SW480 (cell line): ENCODE measurements at regions not wholly inside any gene's neighbourhood (a gene's known extent, or its start where the extent isn't known, plus 50 kb on each side); places are given as distances from the start of the nearest gene placed in this dataset.

Source experiments
- DNase-seq: peaks from one replicate; pipeline ENCODE4 v3.0.0-alpha.2; 2016; ENCODE audit warnings: low spot score

DNA sequence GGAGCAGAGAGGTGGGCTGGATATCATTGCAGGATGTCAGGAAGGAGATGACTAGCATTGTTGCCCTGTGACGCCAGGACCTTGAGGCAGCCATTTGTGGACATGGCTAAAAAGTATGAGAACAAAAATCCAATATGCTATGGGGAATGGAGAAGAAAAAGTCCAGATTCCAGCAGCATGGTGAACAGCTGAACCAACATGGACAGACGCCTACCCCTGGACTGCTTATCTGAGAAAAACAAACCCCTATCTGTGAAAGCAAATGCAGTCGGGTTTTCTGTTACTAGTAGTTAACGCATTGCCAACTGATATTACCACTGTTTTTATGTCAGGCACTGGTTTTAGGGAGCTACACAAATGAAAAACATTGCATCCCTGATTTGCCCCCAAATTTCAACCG lies 251.2 kb upstream of the RORA start:
- DNase-seq: no peak

DNA sequence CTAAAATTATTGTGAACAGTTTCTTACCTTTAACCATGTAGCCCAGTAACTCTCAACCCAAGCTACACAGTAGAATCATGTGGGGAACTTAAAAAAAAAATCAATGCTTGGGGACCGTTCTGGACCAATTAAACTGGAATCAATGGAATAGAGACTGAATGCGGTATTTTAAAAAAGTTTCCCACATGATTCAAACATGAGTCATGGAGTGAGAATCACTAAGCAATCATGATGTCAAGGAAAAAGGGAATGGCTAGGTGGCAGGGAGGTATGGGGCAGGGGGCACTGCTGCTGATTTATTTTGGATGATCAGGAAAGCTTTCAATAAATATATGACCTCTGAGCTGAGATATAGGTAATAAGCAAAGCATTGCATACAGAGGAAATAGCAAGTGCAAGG lies 250.5 kb upstream of the RORA start:
- DNase-seq: no peak

DNA sequence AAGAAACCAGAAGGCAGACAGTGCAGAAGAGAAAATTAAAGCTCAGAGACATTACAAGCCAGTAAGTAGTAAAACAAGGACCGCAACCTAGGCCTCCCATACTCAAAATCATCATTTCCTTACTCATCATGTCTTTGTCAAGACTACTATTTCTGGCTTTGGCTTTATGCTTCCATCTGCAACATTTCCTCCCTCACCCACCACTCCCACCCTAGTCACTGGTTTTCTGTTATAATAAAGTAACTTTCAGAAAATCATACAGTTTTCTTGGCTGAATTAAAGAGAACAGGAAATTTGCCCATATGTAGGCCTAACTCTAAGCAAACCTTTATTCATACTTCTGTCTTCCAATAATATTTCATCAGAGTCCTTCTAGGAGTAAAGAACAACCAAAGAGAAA lies 247.6 kb upstream of the RORA start:
- no peak for DNase-seq

DNA sequence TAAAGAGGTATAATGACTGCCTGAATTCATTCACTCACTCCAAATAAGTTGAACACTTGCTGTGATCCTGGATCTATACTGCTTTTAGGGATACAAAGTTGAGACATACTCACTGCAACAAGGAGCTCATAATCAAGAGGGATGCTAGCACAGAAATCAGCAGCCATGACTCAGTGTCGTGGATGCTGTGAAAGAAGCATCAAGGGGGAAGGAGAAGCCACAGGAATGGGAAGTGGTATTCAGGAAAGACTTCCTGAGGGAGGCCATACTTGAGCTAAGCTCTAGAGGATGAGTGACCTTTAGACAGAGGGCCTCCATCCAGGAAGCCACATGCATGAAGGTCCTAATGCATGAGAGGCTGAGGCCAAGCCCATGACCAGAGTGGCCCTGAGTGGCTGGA lies 245.7 kb upstream of the RORA start:
- no peak for DNase-seq

DNA sequence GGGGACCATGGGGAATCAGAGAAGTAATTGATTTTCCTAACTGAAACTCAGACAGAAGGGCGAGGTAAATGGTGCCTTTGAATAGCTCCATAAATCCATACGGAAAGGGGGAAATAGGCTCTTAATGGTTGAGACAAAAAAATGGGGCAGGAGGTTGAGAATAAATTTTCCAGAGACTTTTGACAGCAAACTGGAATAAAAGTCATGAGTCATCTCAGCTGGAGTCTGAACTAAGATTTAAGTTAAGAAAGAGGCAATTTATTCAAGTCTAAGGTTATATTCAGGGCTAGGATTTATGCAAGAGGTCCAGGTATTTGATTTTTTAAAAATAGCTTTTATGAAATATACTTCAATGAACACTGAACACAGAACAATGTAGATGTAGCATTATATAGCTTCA lies 238.7 kb upstream of the RORA start:
- no peak for DNase-seq

DNA sequence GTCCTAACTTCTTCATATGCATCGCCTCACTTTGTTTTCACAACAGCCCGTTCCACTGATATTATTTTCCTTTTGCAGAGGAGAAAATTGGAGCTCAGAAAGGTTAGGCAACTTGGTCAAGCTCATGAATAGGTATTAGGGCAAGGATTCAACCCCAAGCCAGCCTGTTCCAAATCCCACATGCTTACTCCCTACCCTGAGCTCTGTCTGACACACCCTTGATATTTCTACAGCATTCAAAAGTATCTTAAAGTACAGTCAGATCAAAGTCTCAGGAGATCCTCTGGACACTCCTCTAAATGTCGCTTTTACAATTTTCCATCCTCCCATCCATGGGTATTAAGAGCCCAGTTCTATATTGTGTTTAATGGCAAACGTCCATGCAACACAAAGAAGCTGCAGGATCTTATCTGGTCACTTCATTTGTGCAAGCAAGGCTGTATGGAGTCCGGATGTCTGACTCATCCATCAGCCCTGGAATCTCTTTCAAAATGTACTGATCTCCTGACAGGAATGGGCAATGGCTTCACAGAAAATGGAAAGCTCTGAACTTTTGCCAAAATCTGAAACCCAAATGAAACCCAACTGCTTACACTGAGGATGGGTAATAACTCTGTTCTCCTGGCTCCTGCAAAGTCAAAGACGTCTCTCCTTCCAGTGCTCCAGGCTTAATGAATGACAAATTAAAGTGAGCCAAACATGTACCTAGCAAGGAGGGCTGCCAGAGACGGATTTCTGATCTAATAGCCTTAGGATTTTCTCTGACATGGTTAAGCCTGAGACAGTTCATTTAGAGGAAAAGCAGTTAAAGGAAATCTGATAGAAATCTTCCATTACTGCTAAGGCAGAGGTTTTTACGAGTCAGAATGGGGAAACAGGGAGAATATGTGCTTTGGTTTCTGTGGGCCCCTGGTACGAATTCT lies 230.9 kb upstream of the RORA start:
- DNase-seq: peak; percentile 14

DNA sequence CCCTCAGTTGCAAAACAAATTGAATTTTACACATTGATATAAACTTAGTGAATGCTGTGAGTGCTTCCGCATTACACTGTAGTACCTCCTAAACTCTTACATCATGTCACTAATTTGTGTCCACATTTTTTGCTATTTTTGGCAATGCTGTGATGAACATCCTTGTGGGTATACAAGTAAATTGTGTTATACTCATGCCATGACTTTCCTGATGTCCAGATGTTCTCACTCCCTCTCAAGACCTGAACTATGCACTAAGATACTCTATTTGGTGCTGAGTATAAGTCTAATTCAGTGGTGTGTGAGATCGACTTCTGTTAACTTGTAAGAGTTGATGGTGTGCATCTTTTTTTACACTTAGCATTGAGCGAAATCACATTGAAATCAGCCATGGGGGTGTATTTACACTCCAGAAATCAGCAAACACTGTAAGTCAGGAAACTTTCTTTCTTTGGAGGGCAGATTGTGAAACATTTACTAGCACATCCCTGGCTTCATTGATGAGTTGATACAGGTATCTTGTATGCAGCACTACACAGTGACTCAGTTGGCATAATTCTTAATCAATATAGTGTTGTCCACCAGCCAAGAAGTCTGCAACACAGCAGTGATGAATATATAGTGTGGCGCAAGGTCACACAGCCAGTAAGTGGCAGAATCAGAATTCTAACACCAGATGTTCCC lies 228.1 kb upstream of the RORA start:
- DNase-seq: no peak

DNA sequence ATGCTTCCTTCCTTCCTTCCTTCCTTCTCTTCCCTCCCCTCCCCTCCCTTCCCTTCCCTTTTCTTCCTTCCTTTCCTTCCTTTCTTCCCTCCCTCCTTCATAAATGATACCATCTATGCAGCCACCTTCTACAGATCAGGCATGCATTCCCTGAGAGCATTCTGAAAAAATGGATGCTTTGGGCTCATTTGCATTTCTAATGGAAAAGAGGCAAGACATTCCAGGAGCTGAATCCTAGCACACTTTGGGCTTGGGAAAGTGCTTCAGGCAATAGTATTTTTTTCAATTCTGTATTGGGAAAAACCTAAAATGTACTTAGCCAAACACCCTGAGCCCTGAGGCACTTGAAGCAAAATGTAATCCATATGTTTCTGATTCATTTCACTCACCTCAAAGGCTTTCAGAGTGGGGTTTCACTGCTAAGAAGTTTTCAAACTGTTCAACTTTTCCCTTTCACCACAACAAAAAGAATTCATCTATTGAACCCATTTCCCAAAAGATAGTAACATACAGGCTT lies 220.1 kb upstream of the RORA start:
- no peak for DNase-seq

DNA sequence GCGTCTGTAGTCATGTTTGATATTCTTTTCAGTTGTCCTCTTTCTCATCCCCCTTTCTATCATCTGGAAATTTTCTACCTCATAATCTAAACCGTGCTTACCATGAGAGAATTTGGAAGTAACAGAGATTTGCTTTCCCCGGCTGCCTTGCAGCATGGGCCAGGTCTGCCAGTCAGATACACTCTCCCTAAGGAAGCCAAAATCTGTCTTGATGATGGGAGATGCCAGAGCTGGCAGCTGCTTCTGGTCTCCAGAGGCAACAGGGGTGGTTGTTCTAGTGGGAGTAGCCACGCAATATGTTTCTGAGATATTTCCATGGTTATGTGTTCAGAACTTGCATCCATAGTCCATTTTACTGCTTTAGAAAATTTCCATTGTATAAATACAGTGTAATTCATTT lies 218.9 kb upstream of the RORA start:
- no peak for DNase-seq

DNA sequence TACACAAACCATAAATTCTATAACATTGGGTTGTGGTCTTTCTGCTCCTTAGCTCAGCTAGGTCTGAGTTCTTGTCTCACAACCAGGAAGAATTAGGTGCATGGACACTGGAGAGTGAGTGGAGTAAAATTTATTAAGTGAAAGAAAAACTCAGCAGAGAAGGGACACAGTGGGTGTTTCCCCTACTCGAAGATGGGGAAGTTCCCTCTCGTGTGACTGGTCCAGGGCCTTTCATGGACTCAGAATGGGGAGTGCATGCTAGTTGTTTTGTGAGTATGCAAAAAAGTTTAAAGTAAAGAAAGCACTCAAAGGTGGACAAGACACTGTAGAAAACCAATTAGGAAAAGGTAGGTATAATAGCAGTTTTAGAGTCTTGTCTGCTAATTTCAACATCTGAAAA lies 215.5 kb upstream of the RORA start:
- DNase-seq: no peak

DNA sequence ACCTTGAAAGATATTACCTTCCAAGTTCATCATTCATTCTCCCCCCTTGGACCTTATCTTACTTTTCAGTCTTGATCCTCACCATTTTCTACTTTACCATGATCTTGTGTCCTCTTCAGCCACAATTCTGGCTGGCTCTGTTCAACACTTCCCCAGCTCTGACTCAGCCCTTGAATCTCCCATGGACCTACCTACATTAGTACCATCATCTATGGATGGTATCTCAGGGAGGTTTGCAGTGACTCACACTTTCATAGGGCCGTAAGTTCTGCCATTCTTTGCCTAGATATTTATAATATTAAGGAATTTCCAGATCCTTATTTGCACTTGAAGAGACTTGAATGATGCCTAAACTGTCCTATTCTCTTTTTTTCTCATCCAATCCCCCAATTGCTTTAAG lies 213.7 kb upstream of the RORA start:
- no peak for DNase-seq

DNA sequence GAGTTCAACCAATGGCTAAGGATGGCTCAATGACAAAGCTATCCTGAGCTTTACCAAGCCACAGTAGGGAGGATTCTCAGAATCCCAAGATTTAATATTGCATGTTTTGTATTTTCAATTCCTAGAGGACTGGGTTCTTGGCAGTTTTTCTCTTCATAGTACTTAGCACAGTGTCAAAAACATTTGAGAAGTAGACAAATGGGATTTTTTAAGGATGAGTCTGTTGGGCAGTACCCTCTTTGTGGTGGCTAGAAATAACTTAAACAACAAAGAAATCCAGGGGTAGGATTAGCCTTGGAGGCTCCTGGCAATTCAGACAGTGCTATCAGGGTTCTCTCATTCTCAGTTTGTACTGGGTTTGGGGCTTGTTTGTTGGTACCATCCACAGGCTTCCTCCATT lies 212.8 kb upstream of the RORA start:
- no peak for DNase-seq

DNA sequence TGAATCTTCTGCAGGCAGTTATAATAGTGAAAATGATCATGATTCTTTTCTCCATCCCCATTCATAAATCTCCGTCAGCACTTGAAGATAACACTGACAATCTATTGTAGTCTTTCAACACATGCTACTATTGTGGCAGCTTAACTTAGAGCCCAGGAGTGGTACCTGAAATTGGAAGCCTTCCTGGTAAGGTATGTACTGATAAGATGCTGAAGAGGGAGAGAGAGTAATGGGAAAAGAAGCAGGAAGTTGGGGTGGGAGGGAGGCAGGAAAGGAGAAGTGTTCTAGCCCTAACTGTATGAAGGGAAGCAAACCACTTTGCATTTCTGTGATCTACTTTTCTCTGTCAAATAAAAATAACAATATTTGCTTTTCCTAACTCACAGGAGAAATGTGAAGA lies 197.4 kb upstream of the RORA start:
- DNase-seq: no peak

DNA sequence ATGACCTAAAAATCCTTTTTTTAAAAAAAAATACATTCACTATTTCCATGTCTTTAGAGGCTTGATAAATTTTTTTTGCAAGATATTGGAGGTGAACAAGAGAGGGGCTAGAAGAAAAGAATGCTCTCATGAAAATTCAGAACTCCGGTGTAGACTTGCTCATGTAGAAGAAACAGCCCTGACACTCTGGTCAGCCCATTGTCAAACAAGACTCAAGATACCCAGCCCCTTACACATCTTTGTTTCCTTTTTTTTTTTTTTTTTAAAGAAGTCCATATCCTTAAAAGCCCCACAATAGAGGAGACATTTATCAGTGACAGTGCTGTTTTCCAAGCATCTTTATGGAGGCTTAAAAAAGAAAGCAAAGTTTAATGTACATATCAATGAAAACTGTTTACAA lies 196.8 kb upstream of the RORA start:
- no peak for DNase-seq

DNA sequence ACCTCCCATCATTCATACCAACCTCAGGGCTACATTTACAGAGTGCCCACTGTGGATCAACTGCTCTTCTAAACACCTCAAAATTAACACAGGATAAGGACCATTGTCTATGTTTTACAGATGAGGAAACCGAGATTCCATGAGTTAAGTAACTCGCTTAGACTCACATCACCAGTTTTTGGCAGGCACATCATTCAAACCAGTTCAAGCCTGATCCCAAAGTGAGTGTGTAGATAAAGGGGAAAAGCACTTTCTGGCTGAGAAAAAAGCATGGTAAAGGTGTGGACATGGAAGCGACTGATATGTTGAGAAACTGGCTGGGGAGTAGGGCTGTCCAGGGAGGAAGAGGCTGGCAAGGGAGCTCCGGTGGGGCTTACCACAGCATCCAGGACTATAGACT lies 193.7 kb upstream of the RORA start:
- no peak for DNase-seq

DNA sequence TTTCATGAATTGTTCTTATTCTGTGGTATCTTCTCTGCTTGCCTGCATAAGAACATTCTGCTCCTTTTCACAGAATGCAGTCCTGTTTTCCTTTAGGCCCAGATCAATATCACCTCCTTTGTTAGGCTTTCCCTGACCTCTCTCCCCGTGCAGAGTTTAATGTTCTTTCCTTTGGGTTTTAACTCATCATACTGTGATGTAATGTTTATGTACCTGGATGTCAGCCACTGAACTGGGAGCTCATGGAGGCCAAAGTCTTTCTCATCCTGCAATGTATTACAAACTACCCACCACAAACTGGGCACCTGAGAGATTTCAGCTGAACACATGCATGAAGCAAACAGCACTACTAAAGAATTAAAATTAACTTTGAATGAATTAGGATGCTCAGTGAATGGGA lies 192.8 kb upstream of the RORA start:
- no peak for DNase-seq

DNA sequence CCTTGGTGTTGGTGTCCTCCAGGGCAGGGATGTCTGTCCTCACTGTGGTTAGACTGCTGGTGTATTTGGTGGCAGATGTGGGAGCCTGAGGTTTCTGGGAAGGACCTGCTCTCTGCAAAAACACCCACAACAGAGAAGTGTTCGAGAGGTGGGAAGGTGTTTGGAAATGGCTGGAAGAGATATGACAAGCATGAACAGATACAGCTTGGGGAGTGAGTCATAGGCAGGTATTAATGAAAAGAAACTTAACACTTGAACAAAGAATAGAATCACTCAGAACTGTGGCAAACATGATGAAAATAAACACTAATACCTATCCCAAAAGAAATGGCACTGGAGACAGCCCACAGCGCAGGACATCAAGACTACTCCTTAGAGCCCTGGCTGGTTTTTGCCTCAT lies 192.4 kb upstream of the RORA start:
- no peak for DNase-seq

DNA sequence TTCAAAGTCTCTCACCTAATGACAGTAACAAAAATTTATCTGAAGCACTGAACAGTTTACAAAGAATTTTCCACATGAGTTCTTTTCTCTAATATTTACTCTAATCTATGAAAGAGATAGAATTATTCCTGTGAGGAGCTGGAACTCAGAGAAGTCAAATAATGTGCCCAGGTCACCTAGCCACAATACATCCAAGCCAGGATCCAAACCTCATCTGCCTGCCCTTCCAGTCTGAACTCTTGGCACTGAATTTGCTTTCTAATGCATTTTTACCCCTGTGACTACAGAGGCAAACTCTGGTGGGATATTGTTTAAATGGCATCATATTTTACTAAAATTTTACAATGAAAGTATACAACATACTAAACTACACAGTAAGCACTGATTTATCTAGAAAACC lies 191.4 kb upstream of the RORA start:
- no peak for DNase-seq

DNA sequence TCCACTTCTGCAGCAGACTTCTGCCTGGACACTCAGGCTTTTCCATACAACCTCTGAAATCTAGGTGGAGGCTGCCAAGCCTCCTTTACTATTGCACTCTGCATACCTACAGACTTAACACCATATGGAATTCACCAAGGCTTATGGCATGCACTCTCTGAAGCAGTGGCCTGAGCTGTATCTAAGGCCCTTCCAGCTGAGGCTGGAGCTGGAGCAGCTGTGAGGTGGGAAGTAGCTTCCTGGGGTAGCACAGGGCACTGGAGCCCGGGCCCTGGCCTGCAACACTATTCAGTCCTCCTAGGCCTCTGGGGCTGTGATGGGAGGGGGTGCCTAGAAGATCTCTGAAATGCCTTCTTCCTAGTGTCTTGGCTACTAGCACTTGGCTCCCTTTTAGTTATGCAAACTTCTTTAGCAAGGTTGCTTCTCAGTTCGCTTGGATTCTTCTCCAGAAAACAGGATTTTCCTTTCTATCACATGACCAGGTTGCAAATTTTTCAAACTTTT lies 186.6 kb upstream of the RORA start:
- DNase-seq: no peak

DNA sequence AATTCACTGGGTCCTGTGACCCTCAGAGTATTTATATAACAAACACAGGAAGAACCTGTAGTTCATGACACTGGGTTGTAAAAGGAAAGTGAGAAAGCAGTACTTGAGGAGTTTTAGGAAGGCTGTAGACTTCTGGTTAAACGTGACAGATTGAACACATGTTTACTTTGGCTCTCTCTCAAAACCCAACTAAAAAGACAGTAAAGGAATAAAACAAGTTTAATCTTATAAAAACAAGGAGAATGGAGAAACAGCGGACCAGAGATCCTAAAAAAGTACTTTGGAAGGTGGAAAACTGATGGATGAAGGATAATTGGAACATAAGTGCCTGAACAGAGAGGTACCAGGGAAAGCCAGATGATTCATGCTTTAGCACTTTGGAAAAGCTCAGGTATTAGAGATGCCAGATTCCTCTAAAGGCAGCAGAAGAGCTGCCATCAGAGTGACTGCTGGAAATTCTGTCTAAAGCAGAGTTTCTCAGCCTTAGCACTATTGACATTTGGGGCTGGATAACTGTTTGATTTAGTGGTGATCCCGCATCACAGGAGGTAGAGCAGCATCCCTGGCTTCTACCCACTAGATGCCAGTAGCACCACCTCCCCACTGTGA lies 182.9 kb upstream of the RORA start:
- no peak for DNase-seq

DNA sequence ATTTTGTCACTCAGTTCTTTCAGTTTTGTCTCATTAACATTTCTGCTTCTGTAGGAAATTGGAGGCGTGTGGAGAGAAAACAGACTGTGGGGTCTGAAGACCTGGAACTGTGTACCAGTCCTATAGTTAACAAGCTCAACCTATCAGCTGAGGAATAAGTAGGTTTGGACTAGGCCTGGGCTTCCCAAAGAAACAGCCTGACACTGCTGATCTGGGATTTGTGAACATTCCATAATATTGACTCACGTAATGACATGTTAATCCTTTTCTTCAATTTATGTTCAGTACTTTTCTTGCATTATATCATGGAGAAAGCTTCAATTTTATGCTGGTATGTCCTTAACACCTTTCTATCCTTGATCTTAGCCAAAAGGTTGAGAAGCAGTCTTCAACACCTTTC lies 181.6 kb upstream of the RORA start:
- no peak for DNase-seq

DNA sequence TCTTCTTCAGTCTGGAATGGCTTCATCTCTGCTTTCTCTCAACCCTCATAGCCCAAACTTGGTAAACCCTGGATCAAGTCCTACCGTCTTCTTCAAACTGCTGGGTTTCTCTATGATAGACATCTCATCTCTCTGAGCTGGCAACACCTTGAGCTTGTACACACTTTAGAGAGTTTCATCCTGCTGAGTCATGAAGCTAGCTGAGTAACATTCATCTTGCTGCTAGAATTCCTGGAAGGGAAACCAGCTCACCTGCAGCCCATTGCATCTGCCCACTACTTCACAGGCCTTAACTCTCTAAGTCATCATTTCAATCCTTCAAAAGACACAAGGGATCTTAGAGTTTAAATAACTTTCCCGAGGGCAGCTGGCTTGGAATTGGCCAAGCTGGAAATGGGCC lies 175.5 kb upstream of the RORA start:
- DNase-seq: no peak

DNA sequence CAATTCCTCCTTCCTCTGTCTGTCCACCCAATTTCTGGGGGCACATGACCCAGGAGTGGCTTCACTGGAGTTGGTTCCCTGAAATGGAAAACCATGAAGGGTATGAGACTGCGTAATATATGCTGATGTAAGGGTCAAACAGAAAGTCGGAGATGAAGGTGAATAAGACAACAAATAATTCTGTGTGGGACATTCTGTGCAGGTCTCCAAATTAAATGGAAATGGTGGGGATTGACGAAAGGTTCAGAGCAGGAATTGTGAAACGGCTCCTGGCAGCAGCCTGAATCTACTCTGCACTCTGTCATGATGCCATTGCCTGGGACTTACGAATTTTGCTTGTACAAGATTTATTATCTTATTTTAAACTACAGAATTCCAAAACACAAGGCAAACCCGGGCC lies 174.8 kb upstream of the RORA start:
- DNase-seq: no peak
